K562 (cell line): ENCODE measurements at regions not wholly inside any gene's neighbourhood (a gene's known extent, or its start where the extent isn't known, plus 50 kb on each side); places are given as distances from the start of the nearest gene placed in this dataset.

Experiments
- ATAC-seq: fragments of 200-7000 bp; cut with Tn5 transposase; 3 replicates; pipeline ENCODE4 v1.9.1; 2020; ENCODE audit warnings: moderate library complexity
- BruUV-seq: library from RNA; stranded (reverse); fragments of 400-500 nt; replicated peaks from 2 replicates; lab custom pipeline; 2021; lab: Mats Ljungman, UMichigan
- CTCF ChIA-PET: fragments of 300-600 bp; formaldehyde crosslinking; extraction: SDS; loops from one replicate; lab custom pipeline; 2021; ENCODE audit warnings: low intra/inter-chr PET ratio; lab: Yijun Ruan, JAX
- POLR2A ChIA-PET: fragments of 300-600, 350-650 bp; sonication (Branson Sonifier 250); formaldehyde crosslinking; extraction: SDS; loops from one replicate; lab custom pipeline; 2021; ENCODE audit warnings: antibody characterized with exemption, inconsistent platforms; lab: Yijun Ruan, JAX
- DNase-seq, 4 experiments: peaks; one replicate each; pipeline versions ENCODE4 v3.0.0 to v3.0.0-alpha.2; 2011 to 2018; ENCODE audit warnings: low spot score in 3 of 4, mixed read lengths in 3 of 4; ENCODE audit errors: extremely low read depth in 1 of 4
- FAIRE-seq: peaks from 2 replicates; lab custom pipeline; 2011; peaks lifted over from hg19 to GRCh38; lab: Jason Lieb, UNC
- H2AFZ ChIP-seq: 2 replicates; pipeline ENCODE4 v1.6.0; 2011; ENCODE audit warnings: low read depth, low read length, control low read depth, inconsistent platforms
- H3K27ac ChIP-seq: fragments of 200-600 bp; 3 replicates; pipeline ENCODE4 v1.8.0; 2011; ENCODE audit warnings: low read depth, mild to moderate bottlenecking, control low read depth, inconsistent platforms, low read length, moderate library complexity, mixed read lengths; ENCODE audit errors: extremely low read depth
- H3K27me3 ChIP-seq, 2 experiments: fragments of 300-600 bp in 1 of 2; 2 replicates in 1 of 2; 3 replicates in 1 of 2; pipeline versions ENCODE4 v1.6.0 to v1.8.0; 2011; ENCODE audit warnings: inconsistent platforms in 2 of 2, low read length in 2 of 2, mild to moderate bottlenecking in 1 of 2, mixed read lengths in 1 of 2, moderate library complexity in 1 of 2; ENCODE audit not compliant: control insufficient read depth in 2 of 2, insufficient read depth in 2 of 2
- H3K36me3 ChIP-seq: fragments of 300-600 bp; 3 replicates; pipeline ENCODE4 v1.8.0; 2011; ENCODE audit warnings: mild to moderate bottlenecking, low read length, inconsistent platforms; ENCODE audit not compliant: control insufficient read depth, insufficient read depth
- H3K4me1 ChIP-seq, 2 experiments: fragments of 200-600 bp in 1 of 2; replicated peaks in 1 of 2; 2 replicates in 1 of 2; 3 replicates in 1 of 2; pipeline versions ENCODE4 v1.5.1 to v1.8.0; 2011; ENCODE audit warnings: inconsistent platforms in 2 of 2, low read length in 2 of 2, mild to moderate bottlenecking in 1 of 2, mixed read lengths in 1 of 2, moderate library complexity in 1 of 2; ENCODE audit not compliant: control insufficient read depth in 2 of 2, insufficient read depth in 2 of 2
- H3K4me2 ChIP-seq: 2 replicates; pipeline ENCODE4 v1.6.1; 2011; ENCODE audit warnings: low read length, control low read depth, inconsistent platforms, mixed read lengths; ENCODE audit not compliant: insufficient read depth
- H3K4me3 ChIP-seq: fragments of 200-600 bp; sonication (generic), shearing (Covaris generic); 2 replicates; pipeline ENCODE4 v1.5.1; 2016; ENCODE audit warnings: control low read depth, inconsistent platforms
- H3K79me2 ChIP-seq: fragments of 200-600 bp; 3 replicates; pipeline ENCODE4 v1.8.0; 2011; ENCODE audit warnings: low read length, inconsistent platforms; ENCODE audit not compliant: control insufficient read depth, insufficient read depth
- H3K9ac ChIP-seq, 2 experiments: 2 replicates each; pipeline versions ENCODE4 v1.6.0 to v1.6.1; 2011; ENCODE audit warnings: low read depth in 2 of 2, low read length in 2 of 2, control low read depth in 1 of 2, inconsistent platforms in 1 of 2, mild to moderate bottlenecking in 1 of 2, mixed read lengths in 1 of 2; ENCODE audit not compliant: insufficient read depth in 1 of 2
- H3K9me1 ChIP-seq: one replicate; pipeline ENCODE4 v1.6.0; 2011; ENCODE audit warnings: inconsistent platforms, mild to moderate bottlenecking, low read length, moderate library complexity; ENCODE audit not compliant: control insufficient read depth, insufficient read depth
- H3K9me3 ChIP-seq: replicated peaks from 2 replicates; pipeline ENCODE4 v1.5.1; 2011; ENCODE audit warnings: low read depth, low read length, inconsistent platforms; ENCODE audit not compliant: control insufficient read depth, insufficient read depth
- H4K20me1 ChIP-seq: replicated peaks from 2 replicates; pipeline ENCODE4 v1.6.1; 2011; ENCODE audit warnings: low read length, inconsistent platforms, mixed read lengths; ENCODE audit not compliant: control insufficient read depth, insufficient read depth
- CTCFL ChIP-seq: IDR thresholded peaks from 2 replicates; pipeline ENCODE4 v1.6.1; 2011; ENCODE audit warnings: borderline replicate concordance, low read depth, mild to moderate bottlenecking, moderate library complexity, low read length; ENCODE audit not compliant: insufficient read depth, poor library complexity, severe bottlenecking
- CXXC5 ChIP-seq: fragments of 250-450 bp; sonication (Bioruptor Pico); IDR thresholded peaks from 2 replicates; pipeline ENCODE4 v1.8.0; 2022; ENCODE audit warnings: inconsistent platforms, mild to moderate bottlenecking, moderate library complexity
- DPF2 ChIP-seq: fragments of 450-650 bp; IDR thresholded peaks from 2 replicates; pipeline ENCODE4 v1.6.1; 2016
- GABPA ChIP-seq: fragments of 200-800 bp; sonication (Bioruptor generic); conservative IDR thresholded peaks from 2 replicates; pipeline ENCODE4 v1.6.1; 2016; ENCODE audit warnings: low read depth, missing genetic modification characterization, missing compliant biosample characterization
- PRPF4 ChIP-seq: fragments of 200-400 bp; formaldehyde crosslinking; IDR thresholded peaks from one replicate; pipeline ENCODE4 v1.6.1; 2017; ENCODE audit warnings: low read length, low read depth, mild to moderate bottlenecking; ENCODE audit not compliant: insufficient read depth, poor library complexity, severe bottlenecking
- VEZF1 ChIP-seq: fragments of 200-800 bp; sonication (Bioruptor generic); IDR thresholded peaks from 2 replicates; pipeline ENCODE4 v1.6.1; 2017; ENCODE audit warnings: missing genetic modification characterization, missing compliant biosample characterization
- ZFX ChIP-seq: sonication (generic); formaldehyde crosslinking; IDR thresholded peaks from 2 replicates; pipeline ENCODE4 v1.8.0; 2022; ENCODE audit warnings: mild to moderate bottlenecking, missing genetic modification reagents, moderate library complexity
- ZNF41 ChIP-seq: fragments of 250-450 bp; sonication (Bioruptor Pico); conservative IDR thresholded peaks from 2 replicates; pipeline ENCODE4 v1.4.0; 2020; ENCODE audit warnings: mild to moderate bottlenecking
- ZNF639 ChIP-seq, 2 experiments: fragments of 200-800 bp in 1 of 2; sonication (Bioruptor generic) in 1 of 2; sonication (generic) in 1 of 2; formaldehyde crosslinking in 1 of 2; IDR thresholded peaks in 1 of 2; conservative IDR thresholded peaks in 1 of 2; 2 replicates each; pipeline versions ENCODE4 v1.5.0 to v1.6.1; 2016 to 2020; ENCODE audit warnings: missing compliant biosample characterization in 1 of 2, missing genetic modification characterization in 1 of 2, missing genetic modification reagents in 1 of 2
- ZZZ3 ChIP-seq: fragments of 450-650 bp; IDR thresholded peaks from 2 replicates; pipeline ENCODE4 v1.6.1; 2016; ENCODE audit warnings: antibody characterized with exemption, mild to moderate bottlenecking, moderate library complexity
- WGBS: fragments of 100-300 bp; shearing (Covaris generic); methylation state at CpG from one replicate; pipeline ENCODE4 v1.1.6; 2016; ENCODE audit warnings: low coverage, mixed read lengths; ENCODE audit not compliant: insufficient coverage; ENCODE audit errors: missing lambda C conversion rate; 5-methylcytosine and 5-hydroxymethylcytosine counted together
- in situ Hi-C: fragments of 300-500 bp; cut with MboI; formaldehyde crosslinking; loops from 4 replicates; pipeline ENCODE4 v1.15.0; 2018; ENCODE audit warnings: inconsistent platforms, mixed read lengths
- intact Hi-C: fragments of 100-400 bp; cut with micrococcal nuclease; formaldehyde crosslinking; loops from 2 replicates; pipeline ENCODE4 v1.14.2; 2022

GRCh38 chr11:112871909-112872500 is 89.2 kb upstream of the NCAM1 start:
- Histone ChIP-seq H3K79me2 (no peaks in the 10 kb centered on the region), H3K4me1 (no peaks in the 10 kb centered on the region), H3K27me3 (no peaks in the 10 kb centered on the region), H3K9me1 (no peaks in the 10 kb centered on the region), H3K4me2 (no peak overlapping the region), H2AFZ (no peak overlapping the region), H3K9me3 (no peaks in the 10 kb centered on the region), H3K36me3 (no peaks in the 10 kb centered on the region), H3K4me3 (no peak overlapping the region), H4K20me1 (no peaks in the 10 kb centered on the region), H3K27ac (no peak overlapping the region), H3K9ac (no peak overlapping the region)
- FAIRE-seq, result no peak
- CTCF ChIA-PET, result no interaction called here
- DNase-seq, result no peak
- TF ChIP-seq VEZF1 (CRISPR knock-in tag), result no peak
- no peak for TF ChIP-seq ZNF41
- no peak for TF ChIP-seq GABPA (tag)
- no peak for TF ChIP-seq CTCFL
- TF ChIP-seq DPF2, result no peak
- TF ChIP-seq ZNF639 (CRISPR knock-in tag; conservative IDR thresholded peaks at IDR 0.05 in 1 of 2, IDR thresholded peaks at IDR 0.05 in 1 of 2), result no peak
- TF ChIP-seq ZFX (CRISPR knock-in tag), result no peak
- no peak for TF ChIP-seq CXXC5
- no peak for TF ChIP-seq ZZZ3
- no peak for TF ChIP-seq PRPF4
- WGBS, result under 1% methylated on average over 7 of the region's 7 CpGs
- in situ Hi-C loops, result no loop called here
- POLR2A ChIA-PET, result no interaction called here
- no TSS peak for BruUV-seq
- no peak for ATAC-seq
- intact Hi-C loops, result no loop called here
